ENCODE measurements at regions not wholly inside any gene's neighbourhood (a gene's known extent, or its start where the extent isn't known, plus 50 kb on each side); places are given as distances from the start of the nearest gene placed in this dataset.

DNA sequence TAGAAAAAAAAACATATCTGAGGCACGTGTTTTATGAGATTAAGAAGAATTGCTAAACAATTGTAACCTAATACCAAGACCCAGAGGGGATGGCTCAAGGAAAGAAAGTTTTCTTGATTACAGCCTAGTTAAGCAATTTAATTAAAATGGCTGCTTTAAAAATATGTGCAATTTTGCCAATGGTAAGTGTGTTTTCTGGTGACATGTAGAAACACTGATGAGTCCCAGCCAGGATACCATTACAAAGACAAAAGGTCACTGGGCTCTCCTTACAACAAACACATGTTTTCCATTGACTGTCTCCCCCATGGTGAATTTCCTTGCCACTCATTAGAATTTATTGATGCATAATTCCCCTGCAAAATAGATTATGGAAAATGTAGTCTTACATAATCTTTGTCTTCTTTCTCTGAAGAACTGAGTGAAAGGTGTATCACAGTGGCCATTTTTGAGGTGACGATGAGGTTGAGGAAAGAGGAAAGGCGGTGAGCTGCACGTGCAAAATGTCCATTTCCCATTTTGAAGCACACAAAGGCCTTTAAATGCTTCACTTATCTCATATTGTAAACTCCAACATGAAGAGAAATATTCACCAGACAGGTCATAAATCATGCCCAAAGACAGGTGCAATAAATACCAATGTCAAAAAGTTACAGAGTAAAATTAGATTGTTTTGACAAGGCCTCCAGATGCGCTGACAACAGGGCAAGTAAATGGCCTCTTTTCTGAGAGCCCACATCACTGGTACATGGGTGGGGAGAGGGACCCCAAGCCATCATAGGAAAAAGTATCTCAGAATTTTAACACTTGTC lies 696.9 kb downstream of the KCNJ2 start:
- DNase-seq (ENCODE audit: low read depth, low spot score), result no peak
- ChIA-PET CTCF (no interaction called here), POLR2A (no interaction called here)
- no peak overlapping the region for H3K4me2 ChIP-seq (ENCODE audit: insufficient read depth, low read length)
- no peak overlapping the region for H3K9ac ChIP-seq (replicated peaks; ENCODE audit: extremely low read depth, insufficient read depth, low read length)
- no peak overlapping the region for H3K4me3 ChIP-seq (replicated peaks in 1 of 3; ENCODE audit: insufficient read depth in 1 of 3, low read depth in 1 of 3, low read length in 3 of 3)
- H3K27me3 ChIP-seq (ENCODE audit: control insufficient read depth in 2 of 2, insufficient read depth in 2 of 2, low read length in 2 of 2), result no peaks in the 10 kb centered on the region
- BruUV-seq (replicated peaks), result no TSS peak
- H2AFZ ChIP-seq (ENCODE audit: low read depth, low read length), result no peak overlapping the region
- H3K79me2 ChIP-seq (ENCODE audit: control insufficient read depth, insufficient read depth, low read length), result no peaks in the 10 kb centered on the region
- no peaks in the 10 kb centered on the region for H3K4me1 ChIP-seq (ENCODE audit: control insufficient read depth, extremely low read depth, insufficient read depth, low read length)
- peaks cover 7% of the 10 kb centered on the region for H3K9me3 ChIP-seq (replicated peaks; ENCODE audit: control insufficient read depth, insufficient read depth, low read length)
- dilution Hi-C loops (cut with MboI; ENCODE audit: extremely low pct_ligation_motif_present, low sequenced_read_pairs) (no loop called here), intact Hi-C loops (cut with micrococcal nuclease) (no loop called here)
- H3K9me1 ChIP-seq (replicated peaks; ENCODE audit: control insufficient read depth, extremely low read depth, insufficient read depth, low read length), result no peaks in the 10 kb centered on the region
- H3K27ac ChIP-seq (ENCODE audit: insufficient read depth, low read depth, low read length), result no peak overlapping the region
- no peaks in the 10 kb centered on the region for H3K36me3 ChIP-seq (ENCODE audit: control insufficient read depth in 2 of 2, extremely low read depth in 1 of 2, insufficient read depth in 2 of 2, low read length in 2 of 2)
- TF ChIP-seq JUN (IDR thresholded peaks at IDR 0.05; ENCODE audit: borderline replicate concordance, insufficient read depth, insufficient read length, low read depth) (no peak), MAX (IDR thresholded peaks at IDR 0.05; ENCODE audit: insufficient read depth, insufficient read length) (no peak), FOS (IDR thresholded peaks at IDR 0.05; ENCODE audit: borderline replicate concordance, insufficient read depth, low read length) (no peak), GATA2 (IDR thresholded peaks at IDR 0.05; ENCODE audit: insufficient read depth, insufficient read length, low read depth, low read length) (no peak)
- TF ChIP-seq, protein P1, sequence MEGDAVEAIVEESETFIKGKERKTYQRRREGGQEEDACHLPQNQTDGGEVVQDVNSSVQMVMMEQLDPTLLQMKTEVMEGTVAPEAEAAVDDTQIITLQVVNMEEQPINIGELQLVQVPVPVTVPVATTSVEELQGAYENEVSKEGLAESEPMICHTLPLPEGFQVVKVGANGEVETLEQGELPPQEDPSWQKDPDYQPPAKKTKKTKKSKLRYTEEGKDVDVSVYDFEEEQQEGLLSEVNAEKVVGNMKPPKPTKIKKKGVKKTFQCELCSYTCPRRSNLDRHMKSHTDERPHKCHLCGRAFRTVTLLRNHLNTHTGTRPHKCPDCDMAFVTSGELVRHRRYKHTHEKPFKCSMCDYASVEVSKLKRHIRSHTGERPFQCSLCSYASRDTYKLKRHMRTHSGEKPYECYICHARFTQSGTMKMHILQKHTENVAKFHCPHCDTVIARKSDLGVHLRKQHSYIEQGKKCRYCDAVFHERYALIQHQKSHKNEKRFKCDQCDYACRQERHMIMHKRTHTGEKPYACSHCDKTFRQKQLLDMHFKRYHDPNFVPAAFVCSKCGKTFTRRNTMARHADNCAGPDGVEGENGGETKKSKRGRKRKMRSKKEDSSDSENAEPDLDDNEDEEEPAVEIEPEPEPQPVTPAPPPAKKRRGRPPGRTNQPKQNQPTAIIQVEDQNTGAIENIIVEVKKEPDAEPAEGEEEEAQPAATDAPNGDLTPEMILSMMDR (IDR thresholded peaks at IDR 0.05; ENCODE audit: extremely low read depth in 1 of 2, insufficient read depth in 1 of 2, low read depth in 1 of 2, low read length in 2 of 2), result no peak
- no peak for FAIRE-seq
- H4K20me1 ChIP-seq (replicated peaks; ENCODE audit: control insufficient read depth, extremely low read depth, insufficient read depth, low read length), result no peaks in the 10 kb centered on the region

Measured in endothelial cell of umbilical vein (primary cell).